Endodermal cell (in vitro differentiated cells): ENCODE measurements at regions not wholly inside any gene's neighbourhood (a gene's known extent, or its start where the extent isn't known, plus 50 kb on each side); places are given as distances from the start of the nearest gene placed in this dataset.

Experiments
- DNase-seq: peaks from one replicate; pipeline ENCODE4 v3.0.0-alpha.2; 2017
- H3K27ac ChIP-seq: 2 replicates; pipeline ENCODE4 v1.5.1; 2013; ENCODE audit warnings: mild to moderate bottlenecking, low read depth, low read length, moderate library complexity
- H3K27me3 ChIP-seq: 2 replicates; pipeline ENCODE4 v1.6.1; 2013; ENCODE audit warnings: mild to moderate bottlenecking, low read length, moderate library complexity; ENCODE audit not compliant: insufficient read depth, control insufficient read depth, poor library complexity, severe bottlenecking
- H3K36me3 ChIP-seq: 2 replicates; pipeline ENCODE4 v1.7.0; 2013; ENCODE audit warnings: mild to moderate bottlenecking, low read length, moderate library complexity; ENCODE audit not compliant: control insufficient read depth, insufficient read depth
- H3K4me1 ChIP-seq: one replicate; pipeline ENCODE4 v1.7.0; 2013; ENCODE audit warnings: low read length; ENCODE audit not compliant: control insufficient read depth, insufficient read depth
- H3K4me3 ChIP-seq: 2 replicates; pipeline ENCODE4 v1.5.1; 2013; ENCODE audit warnings: mild to moderate bottlenecking, low read length, moderate library complexity
- H3K9ac ChIP-seq: 2 replicates; pipeline ENCODE4 v1.6.1; 2013; ENCODE audit warnings: mild to moderate bottlenecking, low read length, moderate library complexity; ENCODE audit not compliant: poor library complexity, severe bottlenecking; ENCODE audit errors: extremely low read depth
- H3K9me3 ChIP-seq: 2 replicates; pipeline ENCODE4 v1.6.1; 2013; ENCODE audit warnings: mild to moderate bottlenecking, low read length, moderate library complexity; ENCODE audit not compliant: control insufficient read depth
- H3K27ac Mint-ChIP-seq: 2 replicates; pipeline ENCODE4 v1.8.0; 2020; ENCODE audit warnings: mixed read lengths
- H3K27me3 Mint-ChIP-seq: 2 replicates; pipeline ENCODE4 v1.8.0; 2021; ENCODE audit warnings: mild to moderate bottlenecking, mixed read lengths; ENCODE audit not compliant: insufficient read depth
- H3K36me3 Mint-ChIP-seq: 2 replicates; pipeline ENCODE4 v1.8.0; 2020; ENCODE audit warnings: low read depth, mixed read lengths
- H3K4me1 Mint-ChIP-seq: 2 replicates; pipeline ENCODE4 v1.8.0; 2020; ENCODE audit warnings: mixed read lengths
- H3K4me3 Mint-ChIP-seq: 2 replicates; pipeline ENCODE4 v1.8.0; 2020; ENCODE audit warnings: mild to moderate bottlenecking, moderate library complexity, mixed read lengths
- H3K9me3 Mint-ChIP-seq: 2 replicates; pipeline ENCODE4 v1.8.0; 2020; ENCODE audit warnings: mild to moderate bottlenecking, mixed read lengths
- CTCF ChIP-seq: fragments of 200-600 bp; sonication (generic); conservative IDR thresholded peaks from 2 replicates; pipeline ENCODE4 v1.5.0; 2021; ENCODE audit warnings: antibody characterized with exemption, mild to moderate bottlenecking
- WGBS, 2 experiments: methylation state at CpG; one replicate each; pipeline versions ENCODE4 v1.1.5 to v1.1.7; 2013; ENCODE audit warnings: missing lambda C conversion rate in 2 of 2, mixed read lengths in 1 of 2; ENCODE audit not compliant: insufficient coverage in 1 of 2, insufficient read length in 1 of 2; 5-methylcytosine and 5-hydroxymethylcytosine counted together

GRCh38 chr4:24702281-24702680 is 93.1 kb upstream of the SOD3 start:
- Mint-ChIP-seq H3K4me3 (no peak overlapping the region), H3K4me1 (peaks cover 8% of the 10 kb centered on the region), H3K27me3 (peaks cover 11% of the 10 kb centered on the region), H3K27ac (no peak overlapping the region), H3K9me3 (no peaks in the 10 kb centered on the region), H3K36me3 (no peaks in the 10 kb centered on the region)
- TF ChIP-seq CTCF = no peak
- no peak overlapping the region for H3K4me3 ChIP-seq
- no peak overlapping the region for H3K27ac ChIP-seq
- no peaks in the 10 kb centered on the region for H3K27me3 ChIP-seq
- H3K9me3 ChIP-seq = peaks cover 5% of the 10 kb centered on the region
- H3K36me3 ChIP-seq = no peaks in the 10 kb centered on the region
- no peak overlapping the region for H3K9ac ChIP-seq
- DNase-seq = no peak
- 80 to 100% methylated on average over 1 of the region's 1 CpG for WGBS, 2 experiments
- H3K4me1 ChIP-seq = no peaks in the 10 kb centered on the region

DNA sequence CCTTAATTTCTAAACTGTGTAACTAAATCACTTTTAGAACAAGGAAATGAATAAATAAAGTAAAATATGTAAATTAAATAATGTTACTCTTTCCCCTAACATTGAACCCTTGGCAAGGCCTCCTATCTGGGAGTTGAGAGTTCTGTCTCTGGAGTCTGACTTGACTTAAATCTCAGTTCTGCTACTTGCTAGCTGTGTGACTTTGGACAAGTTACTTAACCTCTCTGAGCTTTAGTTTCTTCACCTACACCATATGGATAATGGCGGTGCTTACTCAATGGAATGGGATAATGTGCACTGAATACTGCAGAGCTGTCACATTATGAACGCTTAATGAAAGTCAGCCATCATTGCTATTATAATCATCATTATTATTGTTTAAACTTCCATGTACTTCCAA is 92.1 kb upstream of the SOD3 start:
- 97 to 100% methylated on average over 2 of the region's 2 CpGs for WGBS, 2 experiments
- Histone ChIP-seq H3K27me3 (no peaks in the 10 kb centered on the region), H3K9me3 (peaks cover 11% of the 10 kb centered on the region), H3K4me1 (no peaks in the 10 kb centered on the region), H3K36me3 (no peaks in the 10 kb centered on the region), H3K4me3 (no peak overlapping the region), H3K27ac (no peak overlapping the region), H3K9ac (no peak overlapping the region)
- Mint-ChIP-seq H3K4me3 (no peak overlapping the region), H3K4me1 (peaks cover 8% of the 10 kb centered on the region), H3K27ac (no peak overlapping the region), H3K9me3 (no peaks in the 10 kb centered on the region), H3K27me3 (peaks cover 11% of the 10 kb centered on the region), H3K36me3 (no peaks in the 10 kb centered on the region)
- no peak for TF ChIP-seq CTCF
- no peak for DNase-seq

- Histone ChIP-seq H3K27ac (no peak overlapping the region), H3K9ac (no peak overlapping the region), H3K36me3 (no peaks in the 10 kb centered on the region), H3K27me3 (no peaks in the 10 kb centered on the region), H3K9me3 (peaks cover 11% of the 10 kb centered on the region), H3K4me1 (no peaks in the 10 kb centered on the region), H3K4me3 (no peak overlapping the region)
- Mint-ChIP-seq H3K9me3 (peaks cover 1% of the 10 kb centered on the region), H3K27ac (no peak overlapping the region), H3K4me1 (peaks cover 8% of the 10 kb centered on the region), H3K4me3 (no peak overlapping the region), H3K36me3 (no peaks in the 10 kb centered on the region), H3K27me3 (peaks cover 11% of the 10 kb centered on the region)
- no peak for TF ChIP-seq CTCF
- DNase-seq = peak; percentile 77
- 57 to 63% methylated on average over 5 to 6 of the region's 6 CpGs for WGBS, 2 experiments
Observed at GRCh38 chr4:24704149-24704548, 91.2 kb upstream of the SOD3 start.
